SHP77 (cell line): ENCODE measurements at regions not wholly inside any gene's neighbourhood (a gene's known extent, or its start where the extent isn't known, plus 50 kb on each side); places are given as distances from the start of the nearest gene placed in this dataset.

Experiments
- DNase-seq, 2 experiments: peaks; one replicate each; lab custom pipeline; 2025; lab: John Stamatoyannopoulos, UW

DNA sequence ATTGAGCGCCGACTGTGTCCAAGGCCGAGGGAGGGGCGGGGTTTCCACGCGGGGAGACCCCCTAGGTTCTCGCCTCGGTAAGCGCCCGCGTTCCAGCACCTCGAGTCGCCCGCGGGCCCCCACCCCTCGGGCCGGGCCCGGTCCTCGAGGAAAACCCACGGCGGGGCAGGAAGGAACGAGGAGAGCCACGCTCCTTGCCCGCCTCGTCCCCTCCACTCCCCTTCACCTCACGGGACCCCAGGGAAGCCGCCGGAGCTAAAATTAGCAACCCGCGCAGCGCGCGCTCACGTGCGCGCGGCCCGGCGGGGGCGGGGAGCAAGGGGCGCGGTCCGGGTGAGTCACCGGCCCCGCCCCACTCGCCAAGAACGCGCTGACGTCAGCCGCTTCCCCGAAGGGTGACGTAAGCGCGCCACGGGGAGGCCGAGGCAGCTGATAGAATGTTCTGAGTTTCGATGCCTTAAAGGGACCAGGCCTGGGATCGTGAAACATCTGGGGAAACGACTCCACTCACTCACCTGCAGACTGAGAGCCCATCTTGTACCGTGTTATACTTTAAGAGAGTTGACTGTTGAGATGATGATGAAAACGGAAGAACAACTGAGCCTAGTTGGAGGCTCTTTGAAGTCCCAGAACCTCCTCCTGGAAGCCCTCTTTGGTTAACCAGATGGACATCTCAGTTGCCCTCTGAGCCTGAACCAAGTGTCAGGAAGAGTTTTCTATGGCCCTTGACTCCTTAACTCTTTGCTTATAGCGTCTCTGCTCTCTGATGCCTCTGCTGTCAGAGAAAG lies 49.7 kb upstream of the ATF3 start:
- DNase-seq, result peak; percentile 66 to 83
